Fibroblast of lung (primary cell): ENCODE measurements at regions not wholly inside any gene's neighbourhood (a gene's known extent, or its start where the extent isn't known, plus 50 kb on each side); places are given as distances from the start of the nearest gene placed in this dataset.

Experiments
- CTCF ChIP-seq, 2 donors: IDR thresholded peaks in 1 of 2; conservative IDR thresholded peaks in 1 of 2; 1 replicate in 1 of 2; 2 replicates in 1 of 2; pipeline ENCODE4 v1.5.1; 2011 to 2012; ENCODE audit warnings: low read length in 2 of 2, control low read depth in 1 of 2, inconsistent platforms in 1 of 2, low read depth in 1 of 2, mild to moderate bottlenecking in 1 of 2
- EZH2 ChIP-seq: IDR thresholded peaks from 2 replicates; pipeline ENCODE4 v1.5.1; 2012; ENCODE audit warnings: low read length, control low read depth, mild to moderate bottlenecking; ENCODE audit errors: missing control alignments

GRCh38 chr9:28866951-28867350, 1293.7 kb upstream of the C9orf72 start:
- no peak for TF ChIP-seq CTCF (conservative IDR thresholded peaks at IDR 0.05 in 1 of 2, IDR thresholded peaks at IDR 0.05 in 1 of 2; ENCODE audit: low read depth in 1 of 2, low read length in 2 of 2)
- no peak for TF ChIP-seq EZH2
